Tongue (tissue), 1 donor: ENCODE measurements at regions not wholly inside any gene's neighbourhood (a gene's known extent, or its start where the extent isn't known, plus 50 kb on each side); places are given as distances from the start of the nearest gene placed in this dataset.
A peak's percentile ranks its signal among the peaks of the same experiment; 100 is the strongest.
"Not testable (repeated sequence)": the region's sequence is repeated elsewhere in the genome, so short reads cannot be mapped to it uniquely, and the experiment has no call there.

Experiments
- DNase-seq: peaks from one replicate; pipeline ENCODE4 v3.0.0-alpha.2; 2015

GRCh38 chr3:127439621-127440020, 150.9 kb downstream of the TPRA1 start:
- no peak for DNase-seq

GRCh38 chr3:127438951-127439350, 151.1 kb upstream of the PRR20G start:
- no peak for DNase-seq

GRCh38 chr3:127438371-127438770, 150.5 kb upstream of the PRR20G start:
- no peak for DNase-seq

- not testable (repeated sequence) for DNase-seq
Observed at GRCh38 chr3:127435299-127435698, 147.5 kb upstream of the PRR20G start.

- DNase-seq, result peak; percentile 77
Observed at GRCh38 chr3:127431066-127431465, 143.2 kb upstream of the PRR20G start.

GRCh38 chr3:127428344-127428997, 140.6 kb upstream of the PRR20G start:
- DNase-seq, result peak; percentile 85

- DNase-seq, result no peak
Observed at GRCh38 chr3:127427666-127428065, 139.8 kb upstream of the PRR20G start.

GRCh38 chr3:127427156-127427555, 139.3 kb upstream of the PRR20G start:
- no peak for DNase-seq

- peak; percentile 95 for DNase-seq
Observed at GRCh38 chr3:127426444-127427153, 138.8 kb upstream of the PRR20G start.

GRCh38 chr3:127425505-127426443, 137.9 kb upstream of the PRR20G start:
- DNase-seq, result no peak

- DNase-seq, result no peak
Observed at GRCh38 chr3:127424766-127425504, 137.1 kb upstream of the PRR20G start.

- no peak for DNase-seq
Observed at GRCh38 chr3:127423856-127424765, 136.3 kb upstream of the PRR20G start.

GRCh38 chr3:127422663-127423375, 135.0 kb upstream of the PRR20G start:
- no peak for DNase-seq

- DNase-seq, result no peak
Observed at GRCh38 chr3:127421943-127422662, 134.3 kb upstream of the PRR20G start.

- no peak for DNase-seq
Observed at GRCh38 chr3:127420829-127421228, 133.0 kb upstream of the PRR20G start.

GRCh38 chr3:127419641-127420553, 132.1 kb upstream of the PRR20G start:
- DNase-seq, result no peak

GRCh38 chr3:127419182-127419581, 131.3 kb upstream of the PRR20G start:
- no peak for DNase-seq

GRCh38 chr3:127418560-127419147, 130.8 kb upstream of the PRR20G start:
- DNase-seq, result no peak
